ENCODE measurements at regions not wholly inside any gene's neighbourhood (a gene's known extent, or its start where the extent isn't known, plus 50 kb on each side); places are given as distances from the start of the nearest gene placed in this dataset.

GRCh38 chr2:119062652-119063051 is 95.9 kb downstream of the C1QL2 start:
- TF ChIP-seq TAF1 (IDR thresholded peaks at IDR 0.05; ENCODE audit: low read depth) (no peak), CTCF (IDR thresholded peaks at IDR 0.05; ENCODE audit: poor library complexity, severe bottlenecking) (no peak), SMC3 (conservative IDR thresholded peaks at IDR 0.05; ENCODE audit: poor library complexity) (no peak), POLR2AphosphoS5 (IDR thresholded peaks at IDR 0.05) (no peak), REST (IDR thresholded peaks at IDR 0.05; ENCODE audit: borderline replicate concordance) (no peak)
- H4K20me1 ChIP-seq (ENCODE audit: insufficient read depth), result no peaks in the 10 kb centered on the region
- no peak overlapping the region for H3K4me2 ChIP-seq (ENCODE audit: low read length)
- H3K36me3 ChIP-seq (ENCODE audit: insufficient read depth, low read length), result no peaks in the 10 kb centered on the region
- no peak overlapping the region for H3K27ac ChIP-seq (ENCODE audit: low read length)
- H3K9me3 ChIP-seq (ENCODE audit: low read length), result no peaks in the 10 kb centered on the region
- H3F3A ChIP-seq (ENCODE audit: insufficient read depth, low read length, poor library complexity, severe bottlenecking), result no peaks in the 10 kb centered on the region
- no peaks in the 10 kb centered on the region for H3K79me2 ChIP-seq (replicated peaks; ENCODE audit: insufficient read depth, low read length)
- H3K9me2 ChIP-seq (ENCODE audit: insufficient read depth, low read length), result no peaks in the 10 kb centered on the region
- H2AFZ ChIP-seq (ENCODE audit: low read depth, low read length), result no peak overlapping the region
- no peak overlapping the region for H3K9ac ChIP-seq (ENCODE audit: low read length)
- H3K27me3 ChIP-seq (ENCODE audit: insufficient read depth, low read depth, low read length), result no peaks in the 10 kb centered on the region
- H3K4me3 ChIP-seq (ENCODE audit: low read length), result no peak overlapping the region

- Histone ChIP-seq H3K9me3 (ENCODE audit: low read length) (no peaks in the 10 kb centered on the region), H3F3A (ENCODE audit: insufficient read depth, low read length, poor library complexity, severe bottlenecking) (no peaks in the 10 kb centered on the region), H3K27me3 (ENCODE audit: insufficient read depth, low read depth, low read length) (no peaks in the 10 kb centered on the region), H3K9ac (ENCODE audit: low read length) (no peak overlapping the region), H2AFZ (ENCODE audit: low read depth, low read length) (no peak overlapping the region), H4K20me1 (ENCODE audit: insufficient read depth) (no peaks in the 10 kb centered on the region), H3K36me3 (ENCODE audit: insufficient read depth, low read length) (no peaks in the 10 kb centered on the region), H3K4me3 (ENCODE audit: low read length) (no peak overlapping the region), H3K27ac (ENCODE audit: low read length) (no peak overlapping the region), H3K79me2 (replicated peaks; ENCODE audit: insufficient read depth, low read length) (no peaks in the 10 kb centered on the region), H3K4me2 (ENCODE audit: low read length) (no peak overlapping the region), H3K9me2 (ENCODE audit: insufficient read depth, low read length) (no peaks in the 10 kb centered on the region)
- TF ChIP-seq SMC3 (conservative IDR thresholded peaks at IDR 0.05; ENCODE audit: poor library complexity) (no peak), TAF1 (IDR thresholded peaks at IDR 0.05; ENCODE audit: low read depth) (no peak), RAD21 (conservative IDR thresholded peaks at IDR 0.05) (no peak), CTCF (IDR thresholded peaks at IDR 0.05; ENCODE audit: poor library complexity, severe bottlenecking) (no peak)
Observed at GRCh38 chr2:119062179-119062578, 96.4 kb downstream of the C1QL2 start.

GRCh38 chr2:119059940-119060339 is 98.6 kb downstream of the C1QL2 start:
- Histone ChIP-seq H2AFZ (ENCODE audit: low read depth, low read length) (no peak overlapping the region), H3K4me2 (ENCODE audit: low read length) (no peak overlapping the region), H3K27me3 (ENCODE audit: insufficient read depth, low read depth, low read length) (no peaks in the 10 kb centered on the region), H3K79me2 (replicated peaks; ENCODE audit: insufficient read depth, low read length) (no peaks in the 10 kb centered on the region), H3K36me3 (ENCODE audit: insufficient read depth, low read length) (no peaks in the 10 kb centered on the region), H3K9me3 (ENCODE audit: low read length) (no peaks in the 10 kb centered on the region), H3K9ac (ENCODE audit: low read length) (no peak overlapping the region), H3K4me3 (ENCODE audit: low read length) (no peak overlapping the region), H3F3A (ENCODE audit: insufficient read depth, low read length, poor library complexity, severe bottlenecking) (no peaks in the 10 kb centered on the region), H3K27ac (ENCODE audit: low read length) (no peak overlapping the region), H4K20me1 (ENCODE audit: insufficient read depth) (no peaks in the 10 kb centered on the region), H3K9me2 (ENCODE audit: insufficient read depth, low read length) (no peaks in the 10 kb centered on the region)
- TF ChIP-seq CTCF (IDR thresholded peaks at IDR 0.05; ENCODE audit: poor library complexity, severe bottlenecking) (no peak), RAD21 (conservative IDR thresholded peaks at IDR 0.05) (no peak), EP300 (conservative IDR thresholded peaks at IDR 0.05; ENCODE audit: poor library complexity, severe bottlenecking) (no peak), REST (IDR thresholded peaks at IDR 0.05; ENCODE audit: borderline replicate concordance) (no peak), TAF1 (IDR thresholded peaks at IDR 0.05; ENCODE audit: low read depth) (no peak), MXI1 (conservative IDR thresholded peaks at IDR 0.05; ENCODE audit: poor library complexity, severe bottlenecking) (no peak)
